RWPE2 (cell line): ENCODE measurements at regions not wholly inside any gene's neighbourhood (a gene's known extent, or its start where the extent isn't known, plus 50 kb on each side); places are given as distances from the start of the nearest gene placed in this dataset.
A peak's percentile ranks its signal among the peaks of the same experiment; 100 is the strongest.

Source experiments
- ATAC-seq: fragments of 200-7000 bp; cut with Tn5 transposase; 3 replicates; pipeline ENCODE4 v1.9.1; 2021; ENCODE audit warnings: low read depth
- DNase-seq: peaks from one replicate; pipeline ENCODE4 v3.0.0-alpha.2; 2020; ENCODE audit warnings: low spot score
- H3K27ac ChIP-seq: fragments of 450-650 bp; 2 replicates; pipeline ENCODE4 v1.5.1; 2017; ENCODE audit warnings: mild to moderate bottlenecking; ENCODE audit not compliant: poor library complexity, severe bottlenecking
- H3K27me3 ChIP-seq: fragments of 250-450 bp; sonication (Bioruptor Pico); 2 replicates; pipeline ENCODE4 v1.5.1; 2021; ENCODE audit warnings: mild to moderate bottlenecking, moderate library complexity; ENCODE audit not compliant: insufficient read depth, poor library complexity, severe bottlenecking
- H3K36me3 ChIP-seq: fragments of 250-450 bp; sonication (Bioruptor Pico); 2 replicates; pipeline ENCODE4 v1.5.1; 2020; ENCODE audit warnings: low read depth, mild to moderate bottlenecking, moderate library complexity
- H3K4me1 ChIP-seq: fragments of 250-450 bp; sonication (Bioruptor Pico); 2 replicates; pipeline ENCODE4 v1.5.1; 2021; ENCODE audit warnings: mild to moderate bottlenecking, moderate library complexity; ENCODE audit not compliant: insufficient read depth, poor library complexity, severe bottlenecking
- H3K4me3 ChIP-seq: fragments of 250-450 bp; sonication (Bioruptor Pico); 2 replicates; pipeline ENCODE4 v1.5.1; 2021; ENCODE audit warnings: mild to moderate bottlenecking, moderate library complexity; ENCODE audit not compliant: severe bottlenecking
- H3K9me3 ChIP-seq: fragments of 250-450 bp; sonication (Bioruptor Pico); 2 replicates; pipeline ENCODE4 v1.5.1; 2021; ENCODE audit warnings: mild to moderate bottlenecking, moderate library complexity; ENCODE audit not compliant: severe bottlenecking
- TF ChIP-seq, protein P1 (sequence below): fragments of 450-650 bp; IDR thresholded peaks from one replicate; pipeline ENCODE4 v1.5.1; 2017; ENCODE audit warnings: mild to moderate bottlenecking, moderate library complexity; ENCODE audit not compliant: poor library complexity, severe bottlenecking

DNA sequence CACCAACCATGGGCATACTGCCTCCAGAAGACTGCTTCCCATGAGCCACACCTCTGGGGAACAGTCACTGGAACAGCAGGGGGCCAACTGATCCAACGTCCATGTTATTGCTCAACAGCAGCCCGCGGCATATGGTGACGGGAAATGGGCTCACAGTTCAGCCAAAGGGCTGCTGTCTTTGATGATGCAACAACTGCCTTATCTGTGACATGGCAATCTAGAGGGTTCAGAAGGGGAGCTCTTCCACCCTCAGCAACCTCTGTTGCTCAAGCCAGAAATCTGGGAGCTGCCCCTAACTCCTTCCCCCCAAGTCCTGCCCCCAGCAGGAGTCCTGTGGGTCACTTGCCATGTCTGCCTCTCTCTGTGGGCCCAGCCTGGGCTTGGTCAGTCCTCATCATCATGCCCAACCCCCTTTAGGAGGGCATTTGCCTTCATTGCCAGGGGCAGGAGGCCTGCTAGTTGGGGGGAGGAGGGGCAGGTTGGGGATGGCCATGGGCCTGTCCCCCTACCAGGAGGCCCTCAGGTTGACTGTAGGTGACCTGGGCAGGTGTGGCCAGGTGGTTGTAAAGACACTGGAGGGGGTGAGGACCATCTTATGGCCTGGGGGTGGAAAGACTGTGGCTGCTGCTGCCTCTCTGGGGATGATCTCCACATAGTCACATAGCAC lies 212.9 kb downstream of the CYP26B1 start:
- ATAC-seq (no peak), DNase-seq (no peak)
- Histone ChIP-seq H3K36me3 (no peaks in the 10 kb centered on the region), H3K9me3 (no peaks in the 10 kb centered on the region), H3K27ac (no peak overlapping the region), H3K4me1 (no peaks in the 10 kb centered on the region), H3K27me3 (no peaks in the 10 kb centered on the region), H3K4me3 (no peak overlapping the region)
- TF ChIP-seq, protein P1, sequence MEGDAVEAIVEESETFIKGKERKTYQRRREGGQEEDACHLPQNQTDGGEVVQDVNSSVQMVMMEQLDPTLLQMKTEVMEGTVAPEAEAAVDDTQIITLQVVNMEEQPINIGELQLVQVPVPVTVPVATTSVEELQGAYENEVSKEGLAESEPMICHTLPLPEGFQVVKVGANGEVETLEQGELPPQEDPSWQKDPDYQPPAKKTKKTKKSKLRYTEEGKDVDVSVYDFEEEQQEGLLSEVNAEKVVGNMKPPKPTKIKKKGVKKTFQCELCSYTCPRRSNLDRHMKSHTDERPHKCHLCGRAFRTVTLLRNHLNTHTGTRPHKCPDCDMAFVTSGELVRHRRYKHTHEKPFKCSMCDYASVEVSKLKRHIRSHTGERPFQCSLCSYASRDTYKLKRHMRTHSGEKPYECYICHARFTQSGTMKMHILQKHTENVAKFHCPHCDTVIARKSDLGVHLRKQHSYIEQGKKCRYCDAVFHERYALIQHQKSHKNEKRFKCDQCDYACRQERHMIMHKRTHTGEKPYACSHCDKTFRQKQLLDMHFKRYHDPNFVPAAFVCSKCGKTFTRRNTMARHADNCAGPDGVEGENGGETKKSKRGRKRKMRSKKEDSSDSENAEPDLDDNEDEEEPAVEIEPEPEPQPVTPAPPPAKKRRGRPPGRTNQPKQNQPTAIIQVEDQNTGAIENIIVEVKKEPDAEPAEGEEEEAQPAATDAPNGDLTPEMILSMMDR: no peak

DNA sequence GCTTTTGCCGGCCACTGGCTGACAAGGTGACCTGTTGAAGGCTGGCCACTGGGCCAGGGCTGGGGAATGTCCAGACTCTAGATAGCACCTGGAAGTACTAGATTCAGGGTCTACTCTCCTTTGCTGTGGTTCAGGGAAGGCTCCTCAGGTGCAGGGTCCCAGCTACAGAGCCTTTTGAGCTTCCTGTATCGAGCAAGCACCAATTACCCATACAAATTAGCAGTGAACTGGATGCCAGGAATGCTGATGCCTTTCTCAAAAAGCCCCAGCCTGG lies 213.4 kb downstream of the CYP26B1 start:
- no peak overlapping the region for H3K4me3 ChIP-seq
- H3K27me3 ChIP-seq: no peaks in the 10 kb centered on the region
- no peak overlapping the region for H3K27ac ChIP-seq
- TF ChIP-seq, protein P1: no peak
- DNase-seq: no peak
- H3K36me3 ChIP-seq: no peaks in the 10 kb centered on the region
- ATAC-seq: no peak
- no peaks in the 10 kb centered on the region for H3K4me1 ChIP-seq
- no peaks in the 10 kb centered on the region for H3K9me3 ChIP-seq

DNA sequence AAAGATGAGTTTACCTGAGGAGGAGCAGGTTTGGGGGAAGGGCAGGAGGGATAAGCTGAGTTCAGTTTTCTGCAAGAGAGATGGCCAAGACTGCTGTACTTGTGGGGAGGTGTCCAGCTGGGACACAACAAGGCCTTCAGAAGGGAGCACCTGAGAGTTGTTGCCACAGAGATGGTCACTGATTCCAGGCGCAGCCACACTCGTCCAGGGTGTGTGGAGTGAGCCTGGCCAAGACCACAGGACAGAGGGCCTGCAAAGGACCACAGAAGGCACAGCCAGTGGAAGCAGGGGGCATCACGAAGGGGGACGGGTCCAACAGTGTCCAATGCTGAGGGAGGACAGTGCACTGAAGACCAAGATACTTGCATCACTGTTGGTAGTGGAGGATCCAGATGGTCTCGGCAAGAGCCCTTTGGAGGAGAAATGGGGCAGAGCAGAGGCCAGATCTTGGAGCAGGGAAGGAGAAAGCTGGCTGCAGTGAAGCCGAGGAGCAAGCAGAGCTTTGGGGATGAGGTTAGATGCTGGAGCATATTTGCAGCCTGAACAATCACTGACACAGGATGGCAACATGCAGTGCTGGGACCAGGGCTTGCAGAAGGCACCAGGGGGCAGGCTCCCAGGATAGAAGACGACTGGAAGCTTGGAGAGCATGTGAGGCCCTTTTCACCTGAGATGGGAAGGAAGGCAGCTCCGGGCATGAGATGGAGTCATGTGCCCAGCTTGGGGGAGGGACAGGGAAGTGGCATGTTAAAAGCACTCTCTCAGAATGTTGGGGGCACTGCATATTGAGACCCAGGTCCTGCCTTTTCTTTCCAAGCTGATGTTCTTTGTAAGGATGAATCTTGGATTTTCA lies 214.0 kb downstream of the CYP26B1 start:
- Histone ChIP-seq H3K4me3 (no peak overlapping the region), H3K4me1 (no peaks in the 10 kb centered on the region), H3K9me3 (no peaks in the 10 kb centered on the region), H3K27ac (no peak overlapping the region), H3K27me3 (no peaks in the 10 kb centered on the region), H3K36me3 (no peaks in the 10 kb centered on the region)
- ATAC-seq (peak; percentile 70; the same call in 2 of the 3 replicates), DNase-seq (no peak)
- TF ChIP-seq, protein P1: peak; percentile 23

DNA sequence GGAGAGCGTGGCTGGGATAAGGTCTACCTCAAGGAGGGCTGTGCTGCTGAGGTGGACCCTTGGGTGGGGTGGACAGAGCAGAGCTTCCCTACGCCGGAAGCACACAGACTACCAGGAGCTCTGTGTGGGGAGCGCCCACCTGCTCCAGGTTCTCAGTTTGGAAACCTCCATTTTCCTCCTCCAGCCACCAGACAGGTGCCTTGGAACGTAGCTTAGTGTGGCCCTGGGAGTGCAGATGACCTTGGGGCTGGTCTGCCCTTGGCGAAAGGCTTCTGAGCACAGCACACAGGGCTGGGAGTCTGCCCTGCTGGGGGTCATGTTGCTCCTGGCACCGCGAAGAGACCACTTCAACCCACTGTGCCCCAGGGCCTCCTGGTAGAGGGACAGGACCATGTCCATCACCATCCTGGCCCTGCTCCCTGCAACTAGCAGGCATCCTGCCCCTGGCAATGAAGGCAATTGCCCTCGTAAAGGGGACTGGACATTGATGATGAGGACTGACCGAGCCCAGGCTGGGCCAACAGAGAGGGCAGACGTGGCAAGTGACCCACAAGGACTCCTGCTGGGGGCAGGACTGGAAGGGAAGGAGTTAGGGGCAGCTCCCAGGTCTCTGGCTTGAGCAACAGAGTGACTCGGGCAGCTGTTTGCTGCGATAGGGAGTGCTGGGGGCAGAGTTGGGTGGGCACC lies 214.7 kb downstream of the CYP26B1 start:
- no peak overlapping the region for H3K27ac ChIP-seq
- H3K4me1 ChIP-seq: no peaks in the 10 kb centered on the region
- H3K9me3 ChIP-seq: no peaks in the 10 kb centered on the region
- DNase-seq (no peak), ATAC-seq (no peak)
- H3K36me3 ChIP-seq: no peaks in the 10 kb centered on the region
- H3K27me3 ChIP-seq: no peaks in the 10 kb centered on the region
- TF ChIP-seq, protein P1: no peak
- H3K4me3 ChIP-seq: no peak overlapping the region
